H1 (cell line): ENCODE measurements at regions not wholly inside any gene's neighbourhood (a gene's known extent, or its start where the extent isn't known, plus 50 kb on each side); places are given as distances from the start of the nearest gene placed in this dataset.

Experiments used
- EP300 ChIP-seq, 2 experiments: IDR thresholded peaks; 1 replicate in 1 of 2; 2 replicates in 1 of 2; pipeline ENCODE4 v1.6.1; 2011 to 2012; ENCODE audit warnings: low read depth in 2 of 2, low read length in 2 of 2, mild to moderate bottlenecking in 2 of 2, borderline replicate concordance in 1 of 2, inconsistent platforms in 1 of 2, moderate library complexity in 1 of 2
- JUN ChIP-seq: IDR thresholded peaks from 2 replicates; pipeline ENCODE4 v1.6.1; 2011; ENCODE audit warnings: low read depth, mild to moderate bottlenecking, improper control_type of control experiment, low read length
- POLR2A ChIP-seq, 2 experiments: IDR thresholded peaks; 1 replicate in 1 of 2; 2 replicates in 1 of 2; pipeline ENCODE4 v1.6.1; 2011; ENCODE audit warnings: low read depth in 2 of 2, low read length in 2 of 2, mild to moderate bottlenecking in 2 of 2; ENCODE audit errors: control extremely low read depth in 1 of 2
- POU5F1 ChIP-seq: IDR thresholded peaks from 2 replicates; pipeline ENCODE4 v1.6.1; 2011; ENCODE audit warnings: low read depth, mild to moderate bottlenecking, low read length, moderate library complexity
- RFX5 ChIP-seq: IDR thresholded peaks from 2 replicates; pipeline ENCODE4 v1.6.1; 2011; ENCODE audit warnings: low read depth, low read length, improper control_type of control experiment, borderline replicate concordance
- SIN3A ChIP-seq, 2 experiments: IDR thresholded peaks in 1 of 2; conservative IDR thresholded peaks in 1 of 2; 2 replicates each; pipeline ENCODE4 v1.6.1; 2011 to 2012; ENCODE audit warnings: low read length in 2 of 2, improper control_type of control experiment in 1 of 2, low read depth in 1 of 2, mild to moderate bottlenecking in 1 of 2
- SP1 ChIP-seq: IDR thresholded peaks from 2 replicates; pipeline ENCODE4 v1.6.1; 2011; ENCODE audit warnings: low read depth, low read length
- SP2 ChIP-seq: IDR thresholded peaks from 2 replicates; pipeline ENCODE4 v1.6.1; 2012; ENCODE audit warnings: mild to moderate bottlenecking, low read length, inconsistent platforms
- TAF1 ChIP-seq: IDR thresholded peaks from 2 replicates; pipeline ENCODE4 v1.6.1; 2011; ENCODE audit warnings: mild to moderate bottlenecking, low read depth, low read length
- TF ChIP-seq, protein P1 (sequence below), 3 experiments: IDR thresholded peaks; 1 replicate in 2 of 3; 2 replicates in 1 of 3; pipeline versions ENCODE4 v1.5.1 to v1.6.1; 2011; ENCODE audit warnings: low read length in 3 of 3, mild to moderate bottlenecking in 3 of 3, inconsistent platforms in 2 of 3, low read depth in 1 of 3, moderate library complexity in 1 of 3; ENCODE audit not compliant: insufficient read depth in 1 of 3; ENCODE audit errors: control extremely low read depth in 1 of 3
- TF ChIP-seq, protein P2 (sequence below): IDR thresholded peaks from 2 replicates; pipeline ENCODE4 v1.6.1; 2012; ENCODE audit warnings: inconsistent platforms

DNA sequence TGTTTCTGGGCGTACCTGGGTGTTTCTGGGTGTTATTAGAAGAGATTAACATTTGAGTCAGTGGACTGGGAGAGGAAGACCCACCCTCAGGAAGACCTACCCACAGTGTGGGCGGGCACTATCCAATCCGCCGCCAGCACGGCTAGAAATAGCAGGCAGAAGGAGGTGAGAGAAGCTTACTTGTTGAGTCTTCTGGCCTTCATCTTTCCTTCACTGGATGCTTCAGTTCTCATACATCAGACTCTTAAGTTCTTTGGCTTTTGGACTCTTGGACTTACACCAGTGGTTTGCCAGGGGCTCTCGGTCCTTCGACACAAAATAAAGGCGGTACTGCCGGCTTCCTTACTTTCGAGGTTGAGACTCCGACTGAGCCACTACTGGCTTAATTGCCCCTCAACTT, 654.6 kb upstream of the CADM2 start:
- TF ChIP-seq SP2 (no peak), JUN (no peak), POLR2A (IDR thresholded peaks at IDR 0.05; ENCODE audit: control extremely low read depth in 1 of 2, low read depth in 2 of 2, low read length in 2 of 2) (no peak), TAF1 (no peak), POU5F1 (no peak), SP1 (no peak), RFX5 (no peak), EP300 (IDR thresholded peaks at IDR 0.05; ENCODE audit: borderline replicate concordance in 1 of 2, low read depth in 2 of 2, low read length in 2 of 2) (no peak), SIN3A (conservative IDR thresholded peaks at IDR 0.05 in 1 of 2, IDR thresholded peaks at IDR 0.05 in 1 of 2; ENCODE audit: low read depth in 1 of 2, low read length in 2 of 2) (no peak)
- TF ChIP-seq, protein P1, sequence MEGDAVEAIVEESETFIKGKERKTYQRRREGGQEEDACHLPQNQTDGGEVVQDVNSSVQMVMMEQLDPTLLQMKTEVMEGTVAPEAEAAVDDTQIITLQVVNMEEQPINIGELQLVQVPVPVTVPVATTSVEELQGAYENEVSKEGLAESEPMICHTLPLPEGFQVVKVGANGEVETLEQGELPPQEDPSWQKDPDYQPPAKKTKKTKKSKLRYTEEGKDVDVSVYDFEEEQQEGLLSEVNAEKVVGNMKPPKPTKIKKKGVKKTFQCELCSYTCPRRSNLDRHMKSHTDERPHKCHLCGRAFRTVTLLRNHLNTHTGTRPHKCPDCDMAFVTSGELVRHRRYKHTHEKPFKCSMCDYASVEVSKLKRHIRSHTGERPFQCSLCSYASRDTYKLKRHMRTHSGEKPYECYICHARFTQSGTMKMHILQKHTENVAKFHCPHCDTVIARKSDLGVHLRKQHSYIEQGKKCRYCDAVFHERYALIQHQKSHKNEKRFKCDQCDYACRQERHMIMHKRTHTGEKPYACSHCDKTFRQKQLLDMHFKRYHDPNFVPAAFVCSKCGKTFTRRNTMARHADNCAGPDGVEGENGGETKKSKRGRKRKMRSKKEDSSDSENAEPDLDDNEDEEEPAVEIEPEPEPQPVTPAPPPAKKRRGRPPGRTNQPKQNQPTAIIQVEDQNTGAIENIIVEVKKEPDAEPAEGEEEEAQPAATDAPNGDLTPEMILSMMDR (IDR thresholded peaks at IDR 0.05; ENCODE audit: control extremely low read depth in 1 of 3, insufficient read depth in 1 of 3, low read depth in 1 of 3, low read length in 3 of 3): no peak
- TF ChIP-seq, protein P2, sequence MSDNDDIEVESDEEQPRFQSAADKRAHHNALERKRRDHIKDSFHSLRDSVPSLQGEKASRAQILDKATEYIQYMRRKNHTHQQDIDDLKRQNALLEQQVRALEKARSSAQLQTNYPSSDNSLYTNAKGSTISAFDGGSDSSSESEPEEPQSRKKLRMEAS: no peak
